ENCODE measurements at regions not wholly inside any gene's neighbourhood (a gene's known extent, or its start where the extent isn't known, plus 50 kb on each side); places are given as distances from the start of the nearest gene placed in this dataset.

DNA sequence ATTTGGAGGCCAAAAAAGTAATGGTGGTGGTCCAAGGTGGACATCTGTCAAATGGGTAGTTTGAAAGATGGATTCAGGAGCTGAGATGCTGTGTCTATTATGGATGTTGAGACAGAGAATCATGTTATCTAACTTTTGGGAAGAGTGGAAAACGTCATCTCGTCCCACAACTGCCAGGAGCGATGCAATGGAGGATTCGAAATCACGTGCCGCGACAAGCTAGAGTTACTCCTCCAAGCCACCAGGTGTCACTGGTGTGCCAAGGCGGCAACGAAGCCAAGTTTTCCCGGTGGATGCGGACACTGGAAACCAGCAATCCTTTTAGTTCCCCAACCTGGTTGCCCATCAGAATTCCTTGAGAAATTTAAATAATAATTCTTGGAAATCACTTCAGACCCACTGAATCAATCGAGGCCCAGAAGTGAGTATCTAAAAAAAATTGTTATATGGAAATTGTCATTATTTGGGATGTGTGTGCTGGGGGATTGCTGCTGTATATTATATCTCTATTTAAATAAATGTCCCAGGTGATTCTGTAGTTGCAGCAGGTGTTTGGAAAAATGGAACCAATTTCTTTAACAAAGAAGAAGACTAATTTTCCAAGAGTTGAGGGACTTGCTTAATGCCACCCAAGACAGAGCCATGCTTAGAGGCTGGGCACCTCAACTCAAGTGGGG, 206.1 kb downstream of the HAPSTR1 start (continued):
- TF ChIP-seq PTTG1 (tag; IDR thresholded peaks at IDR 0.05; ENCODE audit: low read depth) (no peak), PHTF2 (CRISPR knock-in tag; IDR thresholded peaks at IDR 0.05) (no peak), ZNF717 (CRISPR knock-in tag; IDR thresholded peaks at IDR 0.05) (no peak), ARNT (IDR thresholded peaks at IDR 0.05) (no peak), ZNF57 (CRISPR knock-in tag; IDR thresholded peaks at IDR 0.05) (no peak), BCOR (IDR thresholded peaks at IDR 0.05) (no peak), HSF4 (CRISPR knock-in tag; IDR thresholded peaks at IDR 0.05; ENCODE audit: borderline replicate concordance) (no peak), KLF10 (CRISPR knock-in tag; IDR thresholded peaks at IDR 0.05) (no peak)
- TF ChIP-seq, protein P1, sequence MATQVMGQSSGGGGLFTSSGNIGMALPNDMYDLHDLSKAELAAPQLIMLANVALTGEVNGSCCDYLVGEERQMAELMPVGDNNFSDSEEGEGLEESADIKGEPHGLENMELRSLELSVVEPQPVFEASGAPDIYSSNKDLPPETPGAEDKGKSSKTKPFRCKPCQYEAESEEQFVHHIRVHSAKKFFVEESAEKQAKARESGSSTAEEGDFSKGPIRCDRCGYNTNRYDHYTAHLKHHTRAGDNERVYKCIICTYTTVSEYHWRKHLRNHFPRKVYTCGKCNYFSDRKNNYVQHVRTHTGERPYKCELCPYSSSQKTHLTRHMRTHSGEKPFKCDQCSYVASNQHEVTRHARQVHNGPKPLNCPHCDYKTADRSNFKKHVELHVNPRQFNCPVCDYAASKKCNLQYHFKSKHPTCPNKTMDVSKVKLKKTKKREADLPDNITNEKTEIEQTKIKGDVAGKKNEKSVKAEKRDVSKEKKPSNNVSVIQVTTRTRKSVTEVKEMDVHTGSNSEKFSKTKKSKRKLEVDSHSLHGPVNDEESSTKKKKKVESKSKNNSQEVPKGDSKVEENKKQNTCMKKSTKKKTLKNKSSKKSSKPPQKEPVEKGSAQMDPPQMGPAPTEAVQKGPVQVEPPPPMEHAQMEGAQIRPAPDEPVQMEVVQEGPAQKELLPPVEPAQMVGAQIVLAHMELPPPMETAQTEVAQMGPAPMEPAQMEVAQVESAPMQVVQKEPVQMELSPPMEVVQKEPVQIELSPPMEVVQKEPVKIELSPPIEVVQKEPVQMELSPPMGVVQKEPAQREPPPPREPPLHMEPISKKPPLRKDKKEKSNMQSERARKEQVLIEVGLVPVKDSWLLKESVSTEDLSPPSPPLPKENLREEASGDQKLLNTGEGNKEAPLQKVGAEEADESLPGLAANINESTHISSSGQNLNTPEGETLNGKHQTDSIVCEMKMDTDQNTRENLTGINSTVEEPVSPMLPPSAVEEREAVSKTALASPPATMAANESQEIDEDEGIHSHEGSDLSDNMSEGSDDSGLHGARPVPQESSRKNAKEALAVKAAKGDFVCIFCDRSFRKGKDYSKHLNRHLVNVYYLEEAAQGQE (IDR thresholded peaks at IDR 0.05; ENCODE audit: borderline replicate concordance), result peak; percentile 77
- TF ChIP-seq, protein P1 (CRISPR knock-in tag; IDR thresholded peaks at IDR 0.05; ENCODE audit: low read depth), result no peak
- TF ChIP-seq, protein P2, sequence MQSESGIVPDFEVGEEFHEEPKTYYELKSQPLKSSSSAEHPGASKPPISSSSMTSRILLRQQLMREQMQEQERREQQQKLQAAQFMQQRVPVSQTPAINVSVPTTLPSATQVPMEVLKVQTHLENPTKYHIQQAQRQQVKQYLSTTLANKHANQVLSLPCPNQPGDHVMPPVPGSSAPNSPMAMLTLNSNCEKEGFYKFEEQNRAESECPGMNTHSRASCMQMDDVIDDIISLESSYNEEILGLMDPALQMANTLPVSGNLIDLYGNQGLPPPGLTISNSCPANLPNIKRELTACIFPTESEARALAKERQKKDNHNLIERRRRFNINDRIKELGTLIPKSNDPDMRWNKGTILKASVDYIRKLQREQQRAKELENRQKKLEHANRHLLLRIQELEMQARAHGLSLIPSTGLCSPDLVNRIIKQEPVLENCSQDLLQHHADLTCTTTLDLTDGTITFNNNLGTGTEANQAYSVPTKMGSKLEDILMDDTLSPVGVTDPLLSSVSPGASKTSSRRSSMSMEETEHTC (IDR thresholded peaks at IDR 0.05), result peak; percentile 83; the same call in 1 of the 2 replicates
- TF ChIP-seq, protein P3, sequence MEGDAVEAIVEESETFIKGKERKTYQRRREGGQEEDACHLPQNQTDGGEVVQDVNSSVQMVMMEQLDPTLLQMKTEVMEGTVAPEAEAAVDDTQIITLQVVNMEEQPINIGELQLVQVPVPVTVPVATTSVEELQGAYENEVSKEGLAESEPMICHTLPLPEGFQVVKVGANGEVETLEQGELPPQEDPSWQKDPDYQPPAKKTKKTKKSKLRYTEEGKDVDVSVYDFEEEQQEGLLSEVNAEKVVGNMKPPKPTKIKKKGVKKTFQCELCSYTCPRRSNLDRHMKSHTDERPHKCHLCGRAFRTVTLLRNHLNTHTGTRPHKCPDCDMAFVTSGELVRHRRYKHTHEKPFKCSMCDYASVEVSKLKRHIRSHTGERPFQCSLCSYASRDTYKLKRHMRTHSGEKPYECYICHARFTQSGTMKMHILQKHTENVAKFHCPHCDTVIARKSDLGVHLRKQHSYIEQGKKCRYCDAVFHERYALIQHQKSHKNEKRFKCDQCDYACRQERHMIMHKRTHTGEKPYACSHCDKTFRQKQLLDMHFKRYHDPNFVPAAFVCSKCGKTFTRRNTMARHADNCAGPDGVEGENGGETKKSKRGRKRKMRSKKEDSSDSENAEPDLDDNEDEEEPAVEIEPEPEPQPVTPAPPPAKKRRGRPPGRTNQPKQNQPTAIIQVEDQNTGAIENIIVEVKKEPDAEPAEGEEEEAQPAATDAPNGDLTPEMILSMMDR (IDR thresholded peaks at IDR 0.05 in 2 of 3, conservative IDR thresholded peaks at IDR 0.05 in 1 of 3; ENCODE audit: insufficient read depth in 2 of 3, low read depth in 1 of 3, low read length in 3 of 3), result peak; percentile 76 to 82 (median 81)
- TF ChIP-seq, protein P4, sequence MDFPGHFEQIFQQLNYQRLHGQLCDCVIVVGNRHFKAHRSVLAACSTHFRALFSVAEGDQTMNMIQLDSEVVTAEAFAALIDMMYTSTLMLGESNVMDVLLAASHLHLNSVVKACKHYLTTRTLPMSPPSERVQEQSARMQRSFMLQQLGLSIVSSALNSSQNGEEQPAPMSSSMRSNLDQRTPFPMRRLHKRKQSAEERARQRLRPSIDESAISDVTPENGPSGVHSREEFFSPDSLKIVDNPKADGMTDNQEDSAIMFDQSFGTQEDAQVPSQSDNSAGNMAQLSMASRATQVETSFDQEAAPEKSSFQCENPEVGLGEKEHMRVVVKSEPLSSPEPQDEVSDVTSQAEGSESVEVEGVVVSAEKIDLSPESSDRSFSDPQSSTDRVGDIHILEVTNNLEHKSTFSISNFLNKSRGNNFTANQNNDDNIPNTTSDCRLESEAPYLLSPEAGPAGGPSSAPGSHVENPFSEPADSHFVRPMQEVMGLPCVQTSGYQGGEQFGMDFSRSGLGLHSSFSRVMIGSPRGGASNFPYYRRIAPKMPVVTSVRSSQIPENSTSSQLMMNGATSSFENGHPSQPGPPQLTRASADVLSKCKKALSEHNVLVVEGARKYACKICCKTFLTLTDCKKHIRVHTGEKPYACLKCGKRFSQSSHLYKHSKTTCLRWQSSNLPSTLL (IDR thresholded peaks at IDR 0.05), result no peak
